Stimulated activated naive CD8-positive, alpha-beta T cell treated with anti-CD3 and anti-CD28 coated beads, Interleukin-15, amount 100 ng/mL, for 72 hours (primary cell): ENCODE measurements at regions not wholly inside any gene's neighbourhood (a gene's known extent, or its start where the extent isn't known, plus 50 kb on each side); places are given as distances from the start of the nearest gene placed in this dataset.

Source experiments
- ATAC-seq: fragments of 150-1000 bp; cut with Tn5 transposase; 2 replicates; pipeline ENCODE4 v1.10.0; 2021; ENCODE audit warnings: mild to moderate bottlenecking, moderate library complexity
- DNase-seq, 2 donors: peaks; one replicate each; pipeline ENCODE4 v3.0.0; 2021 to 2022
- H3K27ac Mint-ChIP-seq, 2 donors: one replicate each; pipeline ENCODE4 v1.8.0; 2022; ENCODE audit warnings: mild to moderate bottlenecking in 2 of 2, mixed read lengths in 2 of 2, moderate library complexity in 2 of 2
- H3K27me3 Mint-ChIP-seq: one replicate; pipeline ENCODE4 v1.8.0; 2022; ENCODE audit warnings: mixed read lengths
- H3K4me1 Mint-ChIP-seq: one replicate; pipeline ENCODE4 v1.8.0; 2022; ENCODE audit warnings: mild to moderate bottlenecking, mixed read lengths
- H3K4me3 Mint-ChIP-seq, 2 donors: one replicate each; pipeline ENCODE4 v1.8.0; 2022; ENCODE audit warnings: mild to moderate bottlenecking in 2 of 2, mixed read lengths in 2 of 2, moderate library complexity in 1 of 2
- H3K9me3 Mint-ChIP-seq, 2 donors: one replicate each; pipeline ENCODE4 v1.8.0; 2022; ENCODE audit warnings: mixed read lengths in 2 of 2

GRCh38 chr14:87063181-87063580 is 929.8 kb downstream of the GALC start:
- ATAC-seq (no peak), DNase-seq (no peak)
- Mint-ChIP-seq H3K9me3 (peaks cover 0 to 3% of the 10 kb centered on the region in 2 donors), H3K27ac (no peak overlapping the region), H3K4me1 (no peaks in the 10 kb centered on the region), H3K27me3 (no peaks in the 10 kb centered on the region), H3K4me3 (no peak overlapping the region)

DNA sequence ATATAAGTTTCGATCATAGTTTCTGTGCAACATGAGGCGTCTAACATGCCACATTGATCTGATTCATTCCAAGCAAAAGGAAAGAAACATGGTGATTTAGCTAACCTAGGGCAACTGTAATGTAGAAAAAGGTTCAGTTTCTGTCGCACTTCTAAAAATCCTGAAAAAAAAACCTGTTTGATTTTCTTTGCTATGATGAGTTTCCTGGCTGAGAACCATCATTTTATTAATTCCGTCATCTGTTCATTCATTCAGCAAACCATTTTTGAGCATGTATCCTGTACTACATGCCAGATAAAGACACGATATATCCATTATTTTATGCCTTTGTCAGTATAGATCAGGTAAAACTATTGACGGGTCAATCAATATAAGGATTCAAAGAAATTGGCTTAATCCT is 932.6 kb downstream of the GALC start:
- Mint-ChIP-seq H3K27me3 (no peaks in the 10 kb centered on the region), H3K27ac (no peak overlapping the region), H3K9me3 (peaks cover 0 to 5% of the 10 kb centered on the region in 2 donors), H3K4me1 (no peaks in the 10 kb centered on the region), H3K4me3 (no peak overlapping the region)
- ATAC-seq = no peak
- DNase-seq = no peak

DNA sequence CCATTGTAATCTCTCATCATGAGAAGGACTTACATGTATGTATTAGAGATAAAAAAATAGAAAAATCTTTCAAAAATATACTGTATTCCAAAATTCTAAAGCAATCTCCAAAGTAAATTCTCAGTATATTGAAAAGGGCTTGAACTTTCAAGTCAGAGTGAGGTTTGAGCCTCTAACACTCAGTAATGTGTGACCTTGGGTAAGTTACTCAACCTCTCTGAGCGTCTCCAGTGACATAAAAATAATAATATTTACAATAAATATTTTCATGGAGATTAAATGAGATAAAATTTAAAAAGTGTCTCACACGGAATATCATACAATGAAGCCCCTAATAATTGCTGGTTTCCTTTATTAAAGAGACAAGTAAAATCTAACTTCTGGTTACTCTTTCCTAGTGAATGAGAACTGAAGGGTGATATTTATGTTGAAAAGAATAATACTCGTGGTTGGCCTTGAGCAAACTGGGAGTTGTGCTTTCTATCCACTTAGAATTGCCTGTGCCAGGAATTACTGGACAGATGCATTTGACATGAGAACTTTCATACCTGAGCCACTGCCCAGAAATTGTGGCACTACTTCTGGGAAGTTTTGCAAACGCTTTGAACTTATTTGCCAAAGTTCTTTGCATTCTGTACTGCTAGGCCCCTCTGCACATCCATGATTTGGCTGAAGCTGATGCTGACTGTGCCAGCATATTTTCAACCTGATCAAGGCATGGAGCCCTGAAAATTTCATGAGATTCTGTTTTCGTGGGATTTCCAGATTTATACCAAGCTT is 933.7 kb downstream of the GALC start:
- Mint-ChIP-seq H3K9me3 (peaks cover 0 to 5% of the 10 kb centered on the region in 2 donors), H3K4me3 (no peak overlapping the region), H3K4me1 (no peaks in the 10 kb centered on the region), H3K27ac (no peak overlapping the region), H3K27me3 (no peaks in the 10 kb centered on the region)
- no peak for ATAC-seq
- no peak for DNase-seq

- ATAC-seq (no peak), DNase-seq (no peak)
- peaks cover 0 to 5% of the 10 kb centered on the region in 2 donors for H3K9me3 Mint-ChIP-seq
- H3K27ac Mint-ChIP-seq = no peak overlapping the region
- no peak overlapping the region for H3K4me3 Mint-ChIP-seq
- H3K27me3 Mint-ChIP-seq = no peaks in the 10 kb centered on the region
- H3K4me1 Mint-ChIP-seq = no peaks in the 10 kb centered on the region
Observed at GRCh38 chr14:87055007-87055406, 938.0 kb downstream of the GALC start.

- DNase-seq (no peak), ATAC-seq (no peak)
- Mint-ChIP-seq H3K27me3 (no peaks in the 10 kb centered on the region), H3K4me1 (no peaks in the 10 kb centered on the region), H3K9me3 (peaks cover 0 to 4% of the 10 kb centered on the region in 2 donors), H3K4me3 (no peak overlapping the region), H3K27ac (no peak overlapping the region)
Observed at GRCh38 chr14:87052646-87053225, 940.2 kb downstream of the GALC start.

- DNase-seq = no peak
- Mint-ChIP-seq H3K4me3 (no peak overlapping the region), H3K27me3 (no peaks in the 10 kb centered on the region), H3K9me3 (peaks cover 0 to 4% of the 10 kb centered on the region in 2 donors), H3K27ac (no peak overlapping the region), H3K4me1 (no peaks in the 10 kb centered on the region)
- no peak for ATAC-seq
Observed at GRCh38 chr14:87050421-87050820, 942.6 kb downstream of the GALC start.

- Mint-ChIP-seq H3K4me3 (no peak overlapping the region), H3K27ac (no peak overlapping the region), H3K27me3 (no peaks in the 10 kb centered on the region), H3K9me3 (peaks cover 0 to 4% of the 10 kb centered on the region in 2 donors), H3K4me1 (no peaks in the 10 kb centered on the region)
- ATAC-seq = no peak
- DNase-seq = peak; percentile 1 to 8
Observed at GRCh38 chr14:87049950-87050349, 943.0 kb downstream of the GALC start.

GRCh38 chr14:87046960-87047359 is 946.0 kb downstream of the GALC start:
- ATAC-seq (no peak), DNase-seq (no peak)
- Mint-ChIP-seq H3K4me3 (no peak overlapping the region), H3K9me3 (peaks cover 0 to 4% of the 10 kb centered on the region in 2 donors), H3K27me3 (no peaks in the 10 kb centered on the region), H3K27ac (no peak overlapping the region), H3K4me1 (no peaks in the 10 kb centered on the region)

DNA sequence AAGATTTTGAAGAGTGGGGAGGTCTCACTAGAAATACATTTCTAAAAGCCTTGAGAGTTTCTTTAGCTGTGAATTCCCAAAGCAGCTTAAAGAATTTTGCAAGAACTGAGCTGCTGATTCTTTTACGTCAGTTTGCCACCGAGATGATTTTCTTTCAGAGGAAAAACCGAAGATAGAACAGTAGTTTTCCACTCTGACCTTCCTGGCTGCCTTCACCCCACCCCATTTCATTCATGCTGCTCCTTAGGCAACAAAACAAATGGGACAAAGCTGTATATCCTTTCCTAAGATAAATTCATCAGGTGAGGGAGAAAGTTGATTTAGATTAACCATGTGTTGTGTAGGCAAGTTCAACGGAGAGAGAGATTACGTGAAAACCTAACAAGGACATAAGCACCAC is 947.0 kb downstream of the GALC start:
- no peak overlapping the region for H3K4me3 Mint-ChIP-seq
- DNase-seq (no peak), ATAC-seq (no peak)
- H3K27me3 Mint-ChIP-seq = no peaks in the 10 kb centered on the region
- no peaks in the 10 kb centered on the region for H3K4me1 Mint-ChIP-seq
- H3K9me3 Mint-ChIP-seq = peaks cover 0 to 4% of the 10 kb centered on the region in 2 donors
- no peak overlapping the region for H3K27ac Mint-ChIP-seq

- Mint-ChIP-seq H3K9me3 (peaks cover 4 to 7% of the 10 kb centered on the region in 2 donors), H3K4me1 (no peaks in the 10 kb centered on the region), H3K27me3 (no peaks in the 10 kb centered on the region), H3K27ac (no peak overlapping the region), H3K4me3 (no peak overlapping the region)
- ATAC-seq (no peak), DNase-seq (no peak)
Observed at GRCh38 chr14:87045246-87045645, 947.7 kb downstream of the GALC start.

DNA sequence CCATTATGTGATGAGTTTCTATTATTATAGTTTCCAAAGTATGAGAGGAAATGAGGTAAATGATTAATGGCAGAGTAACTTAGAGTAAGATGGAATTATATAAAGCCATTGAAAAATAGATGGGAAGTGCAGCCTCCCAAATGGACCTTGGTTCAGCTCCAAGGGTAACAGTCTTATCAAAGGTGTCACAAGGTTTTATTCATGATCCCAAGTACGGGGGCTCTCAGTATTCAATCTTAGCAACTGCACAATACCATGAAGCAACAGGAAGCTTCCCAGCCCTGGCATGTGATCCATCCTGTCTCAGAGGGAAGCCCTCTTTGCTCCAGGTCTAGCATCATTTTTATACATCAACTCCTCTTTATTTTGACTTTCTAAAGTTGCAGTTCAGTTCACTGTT is 948.2 kb downstream of the GALC start:
- no peak for ATAC-seq
- no peaks in the 10 kb centered on the region for H3K27me3 Mint-ChIP-seq
- no peak for DNase-seq
- H3K4me1 Mint-ChIP-seq = no peaks in the 10 kb centered on the region
- H3K4me3 Mint-ChIP-seq = no peak overlapping the region
- no peak overlapping the region for H3K27ac Mint-ChIP-seq
- H3K9me3 Mint-ChIP-seq = peaks cover 7% of the 10 kb centered on the region in 2 donors

DNA sequence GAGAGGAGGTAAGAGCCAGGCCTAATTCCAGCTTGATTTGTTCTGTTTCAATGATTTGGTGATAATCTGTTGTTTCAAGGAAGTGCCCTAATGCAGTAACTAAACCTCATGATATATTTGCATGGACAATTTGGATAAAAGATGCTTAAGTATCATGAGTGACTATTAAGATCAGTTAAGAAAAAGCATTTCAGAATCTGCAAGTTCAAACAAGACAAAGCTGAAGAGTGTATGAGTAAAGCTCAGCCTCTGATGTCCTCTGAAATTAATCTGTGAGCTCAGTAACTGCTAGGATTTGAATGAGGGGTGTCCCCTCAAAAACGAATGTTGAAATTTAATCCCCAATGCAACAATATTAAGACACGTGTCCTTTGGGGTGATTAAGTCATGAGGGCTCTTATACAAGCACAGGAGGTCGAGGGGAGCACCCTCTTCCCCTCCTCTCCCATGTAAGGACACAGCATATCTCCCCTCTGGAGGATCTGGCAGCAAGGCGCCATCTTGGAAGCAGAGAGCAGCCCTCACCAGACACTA is 949.2 kb downstream of the GALC start:
- Mint-ChIP-seq H3K27ac (peak overlapping the region in 1 of 2 donors; percentile 57), H3K4me3 (no peak overlapping the region), H3K9me3 (peaks cover 8 to 10% of the 10 kb centered on the region in 2 donors), H3K4me1 (no peaks in the 10 kb centered on the region), H3K27me3 (no peaks in the 10 kb centered on the region)
- DNase-seq (no peak), ATAC-seq (no peak)

DNA sequence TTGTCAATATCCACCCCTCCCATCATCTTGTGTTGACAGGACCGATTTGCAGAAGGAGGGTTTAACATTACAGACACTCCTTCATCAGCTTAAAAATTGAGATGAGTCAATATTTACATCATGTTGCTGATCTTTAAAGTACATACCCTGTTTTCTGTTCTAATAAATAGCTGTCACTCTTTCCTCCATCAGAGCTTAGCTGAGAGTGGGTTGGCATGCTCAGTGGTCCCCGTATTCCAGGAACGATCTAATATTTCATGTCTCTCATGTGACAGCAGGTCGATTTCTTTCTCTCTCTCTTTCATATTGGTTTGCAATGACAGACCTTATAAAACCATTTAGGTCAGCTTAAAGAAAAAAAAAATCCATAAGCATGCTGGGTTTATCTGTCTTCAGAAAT is 950.6 kb downstream of the GALC start:
- DNase-seq = no peak
- no peak for ATAC-seq
- Mint-ChIP-seq H3K27ac (no peak overlapping the region), H3K27me3 (no peaks in the 10 kb centered on the region), H3K4me3 (no peak overlapping the region), H3K4me1 (no peaks in the 10 kb centered on the region), H3K9me3 (peaks cover 10 to 14% of the 10 kb centered on the region in 2 donors)

DNA sequence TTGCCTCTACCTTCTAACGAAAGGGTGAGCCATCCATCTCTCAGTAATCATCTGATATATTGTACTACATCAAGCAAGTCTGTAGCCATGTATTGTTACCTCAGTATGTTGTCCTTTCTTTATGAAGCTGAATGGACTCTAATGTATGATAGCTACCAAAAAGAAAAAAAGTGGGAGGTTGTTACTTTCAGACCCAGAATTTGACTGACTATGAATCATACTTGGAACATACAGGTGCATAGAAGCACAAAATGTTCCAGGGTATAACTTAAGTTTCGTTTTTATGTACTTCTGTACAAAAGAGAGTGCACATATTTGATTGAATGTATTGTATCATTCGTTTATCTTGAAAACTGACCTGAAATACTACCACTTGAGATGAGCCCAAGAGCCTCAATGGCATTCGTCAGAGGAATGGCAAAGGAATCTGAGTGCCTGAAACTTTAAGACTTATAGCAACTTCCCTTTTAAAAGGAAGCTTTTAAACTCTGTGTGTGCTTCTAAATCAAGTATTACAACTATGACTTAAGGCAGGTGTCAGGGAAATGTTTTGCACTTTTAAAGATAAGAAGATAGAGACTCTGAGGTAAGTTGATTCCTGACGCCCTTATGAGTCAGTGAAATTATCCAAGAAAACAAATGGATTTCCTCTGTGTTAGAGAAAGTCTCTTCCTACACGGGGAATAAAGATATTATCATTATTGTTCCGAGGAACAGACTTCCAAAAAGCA is 951.5 kb downstream of the GALC start:
- Mint-ChIP-seq H3K27me3 (no peaks in the 10 kb centered on the region), H3K9me3 (peaks cover 10 to 14% of the 10 kb centered on the region in 2 donors)

GRCh38 chr14:87034680-87035079 is 958.3 kb downstream of the GALC start:
- Mint-ChIP-seq H3K4me1 (no peaks in the 10 kb centered on the region), H3K4me3 (no peak overlapping the region), H3K9me3 (peaks cover 12 to 17% of the 10 kb centered on the region in 2 donors), H3K27ac (no peak overlapping the region), H3K27me3 (no peaks in the 10 kb centered on the region)
- ATAC-seq = no peak
- no peak for DNase-seq

More for the DNA sequence above, 951.5 kb downstream of the GALC start:
- DNase-seq = no peak
- Mint-ChIP-seq H3K4me3 (no peak overlapping the region), H3K4me1 (no peaks in the 10 kb centered on the region), H3K27ac (no peak overlapping the region)
- no peak for ATAC-seq

DNA sequence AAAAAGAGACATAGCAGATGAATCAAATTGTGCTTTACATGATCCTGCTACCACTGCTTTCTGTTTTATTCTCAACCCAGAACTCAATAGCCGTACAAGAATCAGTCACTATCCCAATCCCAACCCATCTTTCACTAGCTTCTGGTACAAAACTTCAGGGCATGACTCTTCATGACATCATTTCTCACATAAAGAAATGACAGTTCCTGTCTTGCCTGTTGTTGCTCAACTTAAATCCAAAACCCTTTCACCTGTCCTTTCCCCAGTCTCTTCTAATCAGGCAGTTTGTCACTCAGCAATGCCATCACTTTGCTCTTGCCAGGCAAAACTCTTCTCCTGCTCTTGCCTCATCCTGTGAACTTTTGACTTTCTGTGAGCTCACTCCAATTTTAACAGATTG is 962.8 kb downstream of the GALC start:
- H3K9me3 Mint-ChIP-seq = peaks cover 5 to 12% of the 10 kb centered on the region in 2 donors
- no peak overlapping the region for H3K27ac Mint-ChIP-seq
- H3K27me3 Mint-ChIP-seq = no peaks in the 10 kb centered on the region
- DNase-seq (no peak), ATAC-seq (no peak)
- H3K4me3 Mint-ChIP-seq = no peak overlapping the region
- no peaks in the 10 kb centered on the region for H3K4me1 Mint-ChIP-seq
